Umbilical cord (tissue), 1 donor: ENCODE measurements at regions not wholly inside any gene's neighbourhood (a gene's known extent, or its start where the extent isn't known, plus 50 kb on each side); places are given as distances from the start of the nearest gene placed in this dataset.

Source experiments
- DNase-seq: peaks from one replicate; pipeline ENCODE4 v3.0.0-alpha.2; 2015; ENCODE audit warnings: low spot score

DNA sequence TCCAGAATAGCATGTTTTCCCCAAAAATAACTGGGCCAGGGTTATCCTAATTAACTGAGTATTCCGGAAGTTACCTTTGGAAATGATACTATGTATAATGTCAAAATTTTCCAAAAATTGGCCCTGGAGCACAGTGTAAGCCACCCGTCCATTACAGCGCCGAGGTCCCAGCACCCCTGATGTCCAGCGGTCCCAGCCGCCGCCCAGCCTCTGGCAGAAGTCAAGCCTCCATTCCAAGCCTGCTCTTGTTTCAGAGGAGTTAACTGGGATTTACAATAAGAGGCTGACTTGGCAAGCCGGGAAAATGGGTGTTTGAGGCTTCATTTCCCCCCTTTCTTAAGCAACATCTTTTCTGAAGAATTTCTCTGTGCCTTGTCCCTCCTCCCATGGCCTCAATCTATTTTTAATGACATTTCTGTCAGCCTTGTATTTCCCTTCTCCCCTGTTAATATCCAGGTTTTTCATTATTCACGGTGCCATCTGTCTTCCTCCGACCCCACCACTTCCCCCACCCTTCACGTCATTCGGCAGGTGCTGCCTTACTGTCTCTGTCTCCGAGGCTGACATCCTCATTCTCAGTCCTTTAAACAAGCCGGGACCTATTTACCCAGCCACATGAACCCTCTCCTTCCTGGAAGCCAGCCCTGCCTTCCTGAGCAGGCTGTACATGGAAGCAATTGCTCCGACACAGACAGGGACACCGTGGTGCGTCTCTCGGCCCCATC, 490.9 kb downstream of the NPHP4 start:
- no peak for DNase-seq

DNA sequence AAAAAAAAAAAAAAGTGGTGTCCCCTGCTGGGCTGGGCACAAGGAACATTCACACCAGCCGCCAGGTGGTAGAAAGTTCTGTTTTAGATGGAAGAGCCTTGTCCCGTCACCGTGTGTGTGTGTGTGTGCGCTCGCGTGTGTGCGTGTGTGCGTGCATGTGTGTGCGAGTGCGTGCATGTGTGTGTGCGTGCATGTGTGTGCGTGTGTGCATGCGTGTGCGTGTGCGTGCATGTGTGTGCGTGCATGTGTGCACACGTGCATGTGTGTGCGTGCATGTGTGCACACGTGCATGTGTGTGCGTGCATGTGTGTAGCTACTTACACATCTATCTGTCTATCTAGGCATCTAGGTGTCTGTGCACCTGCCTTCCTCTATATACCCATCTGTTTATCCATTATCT, 491.7 kb downstream of the NPHP4 start:
- no peak for DNase-seq

DNA sequence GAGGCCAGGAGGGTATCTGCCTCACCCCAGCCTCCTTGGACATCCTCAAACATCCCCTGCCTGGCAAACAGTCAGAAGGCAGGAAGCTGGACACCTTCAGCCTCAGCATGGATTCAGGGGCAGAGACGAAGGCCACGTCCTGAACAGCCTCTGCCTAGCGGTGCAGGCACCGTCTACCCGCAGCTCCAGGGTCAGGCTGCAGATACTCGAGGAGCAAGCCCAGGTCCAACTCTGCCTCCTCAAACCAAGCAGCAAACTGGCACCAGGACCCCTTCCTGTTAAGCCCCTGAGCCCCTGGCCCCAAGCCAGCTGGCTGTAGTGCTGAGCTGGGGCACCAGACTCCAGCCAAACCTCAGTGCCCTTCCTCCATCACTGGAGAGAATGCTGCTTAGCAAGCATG, 494.7 kb downstream of the NPHP4 start:
- DNase-seq = no peak

DNA sequence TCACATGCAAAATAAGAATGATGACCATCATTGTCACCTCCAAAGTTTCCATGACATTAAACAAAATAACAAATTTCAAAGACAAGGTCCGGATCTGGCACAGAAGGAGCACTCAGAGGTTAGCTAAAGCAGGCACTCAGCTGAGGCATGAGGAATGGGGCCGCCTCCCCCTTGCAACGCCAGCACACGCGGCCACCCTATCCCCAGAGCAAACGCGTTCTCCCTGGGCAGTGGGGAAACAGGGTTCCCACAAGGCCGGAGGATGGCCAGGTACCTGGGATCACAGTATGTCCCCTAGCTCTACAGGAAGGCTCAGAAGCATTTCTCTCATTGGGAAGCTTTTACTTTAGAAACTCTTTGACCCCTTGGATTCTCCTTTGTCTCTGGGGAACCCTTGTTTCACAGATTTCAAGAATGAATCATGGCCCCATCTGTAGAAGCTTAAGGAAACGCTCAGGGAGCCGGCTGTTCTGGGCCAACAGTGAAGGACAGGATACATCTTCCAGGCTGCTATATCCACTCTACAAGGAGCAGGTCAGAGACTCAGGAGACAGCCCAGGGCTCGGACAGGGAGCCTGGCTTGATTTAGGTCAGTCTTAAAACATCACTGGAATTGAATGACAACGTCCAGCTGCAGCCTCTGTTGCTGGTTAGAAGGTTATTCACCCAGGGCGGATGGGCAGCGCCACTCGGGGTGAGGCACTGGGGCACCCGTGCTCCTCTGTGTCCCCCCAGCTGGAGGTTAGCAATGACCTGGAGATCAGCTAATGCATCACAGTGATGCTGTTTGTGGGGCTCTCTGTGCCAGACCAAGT, 496.4 kb downstream of the NPHP4 start:
- DNase-seq = no peak

DNA sequence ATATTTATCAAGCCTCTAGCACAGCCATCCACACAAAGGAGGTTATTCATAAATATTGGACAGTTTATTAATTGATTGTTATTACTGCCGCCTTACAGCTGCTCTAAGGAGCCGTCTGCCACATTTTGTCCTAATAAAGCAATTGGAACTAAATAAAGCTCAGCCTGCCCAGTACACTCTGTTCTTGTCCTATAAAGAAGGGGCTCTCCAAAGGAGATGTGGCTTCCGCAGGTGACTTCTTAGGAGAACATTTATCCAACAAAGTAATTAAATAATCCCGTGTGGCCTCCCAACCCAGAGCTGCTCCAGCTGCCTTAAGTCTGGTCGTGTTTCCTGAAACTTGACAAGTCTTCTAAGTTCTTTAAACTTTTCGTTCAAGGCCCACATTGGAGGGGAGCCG, 497.7 kb downstream of the NPHP4 start:
- no peak for DNase-seq

DNA sequence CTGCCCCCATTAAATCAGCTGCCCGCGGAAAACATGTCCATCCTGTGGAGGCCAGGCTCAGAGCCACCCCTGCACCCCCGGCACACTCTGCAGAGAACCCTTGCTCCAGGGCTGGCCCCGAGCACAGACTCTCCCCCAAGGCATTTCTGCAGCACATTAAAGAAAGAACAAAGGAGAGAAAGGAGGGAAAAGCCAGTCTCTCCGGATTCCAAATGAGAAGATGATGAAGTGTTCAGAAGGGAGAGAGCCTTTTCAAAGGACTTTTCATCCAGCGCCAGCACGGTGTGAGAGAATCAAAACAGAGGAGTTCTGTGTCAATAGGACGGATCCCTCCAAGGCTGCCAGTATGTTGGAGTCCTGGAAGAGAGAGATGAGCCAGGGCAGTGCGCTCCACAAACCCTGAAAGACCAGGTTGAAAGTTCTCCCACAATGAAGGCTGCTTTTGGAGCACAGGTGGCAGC, 498.3 kb downstream of the NPHP4 start:
- no peak for DNase-seq

DNA sequence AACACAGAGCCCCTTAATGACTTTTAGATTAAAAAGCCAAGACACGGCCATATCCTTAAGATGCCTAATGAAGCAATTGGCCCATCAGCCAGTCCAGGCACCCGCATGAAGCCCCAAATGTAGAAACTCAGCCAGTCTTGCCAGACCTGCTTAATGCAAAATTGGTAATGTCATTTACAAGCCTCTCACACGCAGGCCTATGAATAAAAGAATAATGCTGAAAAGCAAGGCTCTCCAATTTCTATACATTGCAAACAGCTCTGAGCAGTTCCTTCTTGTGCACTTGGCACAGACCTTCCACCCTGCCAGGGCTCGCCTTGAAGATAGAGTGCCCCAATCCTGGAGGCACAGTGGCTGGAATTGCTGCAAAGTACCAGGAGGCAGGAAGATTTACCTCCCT, 498.9 kb downstream of the NPHP4 start:
- DNase-seq = no peak

DNA sequence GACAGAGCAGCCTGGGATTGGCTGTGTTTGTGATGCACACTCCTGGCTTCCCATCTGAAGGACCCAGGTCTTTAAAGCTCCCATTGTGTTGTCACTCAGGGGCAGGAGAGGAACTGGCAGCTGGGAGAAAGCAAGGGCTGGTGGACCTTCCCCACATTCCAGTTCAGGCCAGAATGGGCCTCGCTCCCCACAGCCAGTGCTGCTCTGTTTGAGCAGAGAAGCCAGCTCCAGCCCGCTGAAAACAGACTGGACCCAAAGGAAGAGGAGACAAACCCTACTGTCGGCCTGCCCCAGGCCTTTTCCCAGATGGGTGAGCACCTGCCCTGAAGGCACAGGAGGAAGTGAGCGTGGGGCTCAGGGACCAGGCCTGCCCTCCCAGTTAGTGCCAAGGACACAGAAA, 499.4 kb downstream of the NPHP4 start:
- no peak for DNase-seq

DNA sequence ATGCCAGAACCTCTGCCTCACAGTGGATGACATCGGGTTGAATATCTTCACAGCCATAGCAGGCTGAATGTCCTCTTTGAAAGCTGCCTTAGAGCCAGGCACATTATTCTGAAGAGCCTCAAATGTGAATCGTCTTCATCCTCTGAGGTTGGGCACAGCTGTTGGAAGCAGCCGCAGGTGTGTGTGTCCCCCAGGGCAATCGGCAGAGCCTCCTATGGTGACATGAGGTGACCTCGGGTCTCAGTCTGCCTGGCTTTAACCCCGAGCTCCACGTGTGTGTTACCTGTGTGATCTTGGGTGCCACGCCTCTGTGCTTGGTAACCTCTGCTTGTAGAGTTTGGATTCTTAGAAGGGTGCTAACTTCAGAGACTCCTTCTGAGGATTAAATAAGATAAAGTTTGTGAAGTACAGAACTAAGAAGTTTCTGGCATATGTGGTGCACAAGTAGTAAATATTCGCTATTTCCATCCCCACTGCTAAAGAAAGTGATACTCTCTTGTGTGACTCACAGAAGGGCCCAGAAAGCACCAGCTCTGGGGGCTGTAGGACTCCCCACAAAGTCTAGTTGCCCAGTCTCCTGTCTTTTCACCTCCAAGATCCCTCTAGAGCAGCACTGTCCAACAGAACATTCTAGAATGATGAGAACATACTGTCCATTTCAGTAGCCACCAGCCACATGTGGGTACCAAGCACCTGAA, 500.9 kb downstream of the NPHP4 start:
- no peak for DNase-seq

DNA sequence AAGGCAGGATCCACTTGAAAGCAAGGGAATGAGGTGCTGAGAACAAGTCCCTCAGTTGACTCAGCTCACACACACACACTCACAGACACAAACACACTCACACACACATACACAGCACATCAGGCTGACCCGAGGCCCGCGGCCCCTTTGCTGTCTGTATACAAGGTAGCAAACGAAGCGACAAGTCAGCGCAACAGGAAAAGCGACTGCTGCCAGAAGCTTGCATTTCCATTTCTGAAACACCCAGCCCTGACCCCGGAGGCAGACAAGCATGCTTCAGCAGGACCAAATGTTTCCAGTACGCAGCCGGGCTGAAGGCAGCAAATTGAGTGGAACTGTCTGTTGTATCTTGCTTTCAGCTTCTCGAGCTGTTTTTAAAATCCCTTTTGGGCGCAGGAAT, 501.6 kb downstream of the NPHP4 start:
- DNase-seq = peak; percentile 47

DNA sequence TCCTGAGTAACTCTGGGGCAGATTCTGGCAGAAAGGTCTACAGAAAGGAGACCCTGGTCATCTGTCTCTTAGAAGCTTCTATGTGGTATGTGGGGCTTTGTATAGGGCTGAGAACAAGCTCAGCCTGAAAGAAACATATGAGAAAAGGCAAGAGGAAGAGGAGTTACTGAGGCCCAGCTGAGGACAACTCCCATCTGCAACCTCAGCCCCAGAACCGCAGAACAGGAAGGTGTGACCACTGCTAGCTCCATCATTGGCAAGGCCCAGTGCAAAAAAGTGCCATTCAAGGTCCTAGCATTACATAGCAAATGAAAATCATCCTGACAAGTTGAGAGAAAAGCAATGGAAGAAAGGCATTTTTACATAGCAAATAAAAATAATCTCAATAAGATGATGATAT, 503.8 kb downstream of the NPHP4 start:
- DNase-seq = no peak

DNA sequence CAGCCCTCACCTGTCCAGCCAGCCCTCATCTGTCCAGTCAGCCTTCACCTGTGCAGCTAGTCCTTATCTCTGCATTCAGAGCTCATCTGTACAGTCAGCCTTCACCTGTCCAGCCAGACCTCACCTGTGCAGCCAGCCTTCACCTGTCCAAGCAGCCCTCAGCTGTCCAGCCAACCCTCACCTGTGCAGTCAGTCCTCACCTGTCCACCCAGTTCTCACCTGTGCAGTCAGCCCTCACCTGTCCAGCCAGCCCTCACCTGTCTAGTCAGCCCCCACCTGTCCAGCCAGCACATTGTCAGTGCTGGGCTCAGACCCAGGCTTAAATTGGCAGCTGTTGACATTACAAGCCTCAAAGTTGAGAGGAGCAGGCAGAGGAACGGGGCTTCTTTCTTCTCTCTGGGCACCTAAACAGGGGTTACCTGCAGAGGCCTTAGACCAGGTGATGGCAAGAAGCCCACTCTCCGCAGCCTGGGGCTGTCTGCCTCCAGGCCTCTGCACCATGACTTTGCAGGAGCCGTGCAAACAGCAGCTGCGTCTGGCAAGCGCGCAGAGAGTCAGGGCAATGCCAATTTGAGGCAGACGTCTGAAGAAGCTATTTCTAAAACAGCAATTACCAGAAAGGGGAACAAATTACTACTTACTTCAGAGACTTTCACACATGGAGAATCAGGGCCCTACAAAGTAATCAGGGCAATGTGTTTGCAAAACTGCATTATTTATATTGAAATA, 506.1 kb downstream of the NPHP4 start:
- DNase-seq = no peak

DNA sequence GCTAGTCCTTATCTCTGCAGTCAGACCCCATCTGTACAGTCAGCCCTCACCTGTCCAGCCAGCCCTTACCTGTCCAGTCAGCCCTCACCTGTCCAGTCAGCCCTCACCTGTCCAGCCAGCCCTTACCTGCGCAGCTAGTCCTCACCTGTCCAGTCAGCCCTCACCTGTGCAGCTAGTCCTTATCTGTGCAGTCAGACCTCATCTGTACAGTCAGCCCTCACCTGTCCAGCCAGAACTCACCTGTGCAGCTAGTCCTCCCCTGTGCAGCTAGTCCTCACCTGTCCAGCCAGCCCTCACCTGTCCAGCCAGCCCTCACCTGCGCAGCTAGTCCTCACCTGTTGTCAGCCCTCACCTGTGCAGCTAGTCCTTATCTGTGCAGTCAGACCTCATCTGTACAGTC, 506.8 kb downstream of the NPHP4 start:
- DNase-seq = no peak

DNA sequence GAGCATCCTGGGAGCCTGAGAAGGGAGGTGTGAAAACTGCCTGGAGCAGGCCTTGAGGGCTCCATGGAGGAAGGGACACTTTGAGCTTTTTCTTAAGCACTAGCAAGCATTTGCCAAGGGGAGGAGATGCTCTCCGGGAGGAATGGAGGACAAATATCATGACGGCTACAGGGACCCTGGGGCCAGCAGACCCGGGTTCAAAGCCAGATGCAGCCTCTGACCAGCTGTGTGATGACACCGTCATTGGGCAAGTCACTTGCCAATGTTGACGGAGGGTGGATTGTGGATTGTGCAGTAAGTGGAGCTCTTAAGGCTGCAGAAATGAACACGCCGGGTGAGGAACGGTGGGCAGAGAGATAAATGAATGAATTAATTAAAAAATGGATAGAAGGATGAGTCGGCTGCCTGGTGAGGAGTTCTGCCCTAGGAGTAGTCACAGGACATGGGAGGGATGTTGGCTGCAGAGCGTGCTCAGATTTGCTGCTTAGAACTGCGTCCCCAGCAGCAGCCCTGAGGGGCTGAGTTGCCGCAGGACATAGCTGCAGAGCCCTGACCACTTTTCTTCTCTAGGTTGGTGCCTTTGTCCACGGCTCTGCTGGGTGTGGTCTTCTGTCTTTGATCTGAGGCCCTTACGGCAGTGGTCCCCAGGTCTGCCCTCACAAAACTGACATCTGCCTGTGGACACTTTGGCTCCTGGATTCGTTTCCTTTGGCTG, 507.6 kb downstream of the NPHP4 start:
- DNase-seq = no peak

DNA sequence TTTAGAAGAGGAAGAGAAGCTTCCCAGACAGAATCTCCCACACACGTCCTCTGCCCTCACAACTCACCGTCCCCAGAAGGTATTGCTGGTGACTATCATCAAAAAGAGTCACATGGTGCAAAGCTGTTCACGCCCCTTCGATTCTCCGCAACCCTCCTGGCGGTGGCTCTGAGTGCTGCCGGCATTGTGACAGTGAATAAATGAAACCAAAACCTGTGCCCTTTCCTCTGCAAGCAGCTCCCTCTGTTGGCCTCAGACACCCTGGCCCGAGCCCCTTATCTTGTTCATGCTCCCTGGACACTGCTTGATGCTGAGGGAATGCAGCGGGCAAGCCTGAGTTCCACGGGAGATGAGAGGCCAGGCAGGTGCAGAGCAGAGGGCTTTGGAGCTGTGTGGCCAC, 510.3 kb downstream of the NPHP4 start:
- no peak for DNase-seq

DNA sequence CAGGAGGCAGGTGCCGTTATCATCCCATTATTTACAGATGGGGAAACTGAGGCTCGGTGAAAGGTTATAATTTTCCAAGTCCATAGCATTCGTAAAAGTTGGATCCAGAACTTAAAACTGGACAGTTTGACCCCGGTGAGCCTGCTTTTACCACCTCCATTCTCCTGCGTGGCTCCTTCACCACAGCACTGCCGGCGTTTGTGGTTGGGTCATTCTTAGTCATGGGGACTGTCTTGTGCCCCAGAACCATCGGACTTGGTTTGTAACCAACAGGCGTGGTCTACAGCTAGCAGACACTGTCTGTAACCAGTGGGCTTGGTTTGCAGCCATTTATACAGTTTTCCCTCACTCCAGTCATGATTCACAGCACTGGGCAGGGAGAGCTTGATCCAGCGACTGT, 511.3 kb downstream of the NPHP4 start:
- DNase-seq = no peak

DNA sequence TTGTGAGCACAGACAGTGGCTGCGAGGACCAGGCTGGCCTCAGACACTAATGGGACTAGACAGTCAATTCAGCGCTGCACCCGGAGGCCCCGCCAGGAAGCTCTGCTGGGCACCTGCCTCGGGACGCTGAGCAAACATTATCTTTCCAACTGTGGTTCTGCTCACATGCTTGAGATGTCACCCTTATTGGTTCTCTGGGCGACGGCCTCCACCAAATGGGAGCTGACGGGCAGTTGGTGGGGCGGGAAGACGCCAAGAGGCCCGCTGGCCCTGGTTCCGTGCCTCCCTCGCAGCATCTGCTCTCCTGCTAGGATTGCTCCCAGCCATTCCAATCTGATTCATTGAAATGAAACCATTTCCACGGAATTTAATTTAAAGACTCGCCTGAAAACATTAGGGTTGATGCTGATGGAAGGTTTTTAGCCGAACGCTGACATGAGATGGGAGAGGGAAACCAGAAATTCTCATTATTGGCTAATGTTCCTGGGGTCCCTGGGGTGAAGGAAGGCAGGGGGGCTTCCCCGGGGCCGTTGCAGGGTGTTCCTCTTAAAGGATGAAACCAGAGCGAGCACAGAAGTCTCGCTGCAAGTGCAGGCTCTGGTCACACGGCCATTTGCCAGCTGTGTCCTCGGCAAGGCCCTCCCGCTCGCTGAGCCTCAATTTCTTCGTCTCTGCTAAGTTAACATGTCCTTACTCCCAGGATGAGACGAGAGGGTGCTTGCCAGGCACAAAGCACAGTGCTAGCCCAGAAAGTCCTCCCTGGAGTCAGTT, 512.2 kb downstream of the NPHP4 start:
- no peak for DNase-seq

DNA sequence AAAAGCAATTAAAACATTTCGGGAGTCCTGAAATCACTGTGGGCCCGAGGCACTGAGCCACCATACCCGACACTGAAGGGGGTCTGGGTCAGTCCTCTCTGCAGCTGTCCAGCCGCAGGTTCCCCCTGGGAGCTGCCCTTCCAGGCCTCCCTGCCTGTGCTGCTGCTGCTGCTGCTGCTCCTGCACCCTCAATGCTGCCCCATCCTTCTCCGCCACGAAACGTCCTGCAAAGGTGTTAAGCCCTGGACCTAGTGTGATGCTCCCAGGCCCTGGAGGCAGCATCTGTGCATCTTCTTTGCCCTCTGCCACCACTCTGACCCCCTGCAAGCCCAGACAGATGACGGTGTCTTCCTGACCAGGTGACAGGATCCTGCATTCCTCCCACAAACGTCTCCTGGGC, 513.3 kb downstream of the NPHP4 start:
- no peak for DNase-seq

DNA sequence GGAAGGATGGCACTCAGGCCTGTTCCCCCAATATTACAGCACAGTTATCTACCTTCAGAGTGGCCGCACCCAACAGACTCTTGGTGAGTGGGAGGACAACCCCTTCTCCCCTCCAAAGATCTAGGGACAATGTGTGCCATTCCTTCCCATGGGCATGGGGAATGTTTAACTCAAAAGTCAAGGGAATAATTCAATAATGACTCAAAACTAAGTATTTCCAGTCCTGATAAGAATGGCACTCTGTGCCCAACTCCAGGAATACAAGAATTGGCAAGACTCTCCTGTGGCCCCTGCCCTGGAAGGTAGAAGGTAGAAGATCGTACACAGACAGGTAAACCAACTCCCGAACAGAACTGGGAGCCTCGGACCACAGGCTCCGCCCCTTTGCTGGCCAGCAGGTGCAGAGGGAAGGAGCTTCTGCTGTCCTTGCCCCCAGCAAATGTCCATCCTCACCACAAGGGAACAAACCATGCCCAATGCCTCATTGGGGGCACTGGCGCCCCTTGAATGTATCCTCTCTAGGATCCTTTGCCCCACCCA, 514.0 kb downstream of the NPHP4 start:
- no peak for DNase-seq

DNA sequence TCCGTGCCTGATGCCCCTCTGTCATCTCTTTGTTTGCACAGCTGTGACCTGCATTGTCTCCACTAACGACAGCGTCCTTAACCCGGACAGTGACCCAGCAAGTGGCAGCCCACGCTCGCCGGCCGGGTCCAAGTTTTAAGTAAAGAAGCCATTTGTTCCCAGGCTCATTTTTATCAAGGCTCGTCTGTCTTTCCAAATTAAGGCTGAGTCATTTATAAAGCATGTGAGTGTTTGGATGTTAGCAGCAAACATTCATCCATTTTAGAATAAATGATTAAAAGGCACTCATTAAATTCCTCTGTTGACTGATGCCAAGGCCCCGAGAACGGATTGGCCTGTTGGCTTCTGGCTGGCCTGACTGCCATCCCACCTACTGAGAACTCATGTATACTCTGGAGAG, 514.5 kb downstream of the NPHP4 start:
- DNase-seq = no peak
